Stomach (tissue), 4 donors: ENCODE measurements at regions not wholly inside any gene's neighbourhood (a gene's known extent, or its start where the extent isn't known, plus 50 kb on each side); places are given as distances from the start of the nearest gene placed in this dataset.

Experiments used
- POLR2A ChIP-seq, 4 donors: fragments of 450-650 bp; IDR thresholded peaks; one replicate each; pipeline ENCODE4 v1.6.1; 2016; ENCODE audit warnings: antibody characterized with exemption in 4 of 4, control low read depth in 2 of 4, mild to moderate bottlenecking in 1 of 4, moderate library complexity in 1 of 4
- POLR2AphosphoS5 ChIP-seq, 3 donors: sonication (generic); formaldehyde crosslinking; IDR thresholded peaks; one replicate each; pipeline ENCODE4 v1.6.1; 2016; ENCODE audit warnings: antibody characterized with exemption in 3 of 3
- TF ChIP-seq, protein P1 (sequence below), 7 experiments: fragments of 450-650 bp in 4 of 7; fragments of 200-600 bp in 3 of 7; sonication (generic) in 3 of 7; IDR thresholded peaks; one replicate each; pipeline ENCODE4 v1.5.1; 2016 to 2019; ENCODE audit warnings: antibody characterized with exemption in 7 of 7, control low read depth in 2 of 7, mild to moderate bottlenecking in 1 of 7

DNA sequence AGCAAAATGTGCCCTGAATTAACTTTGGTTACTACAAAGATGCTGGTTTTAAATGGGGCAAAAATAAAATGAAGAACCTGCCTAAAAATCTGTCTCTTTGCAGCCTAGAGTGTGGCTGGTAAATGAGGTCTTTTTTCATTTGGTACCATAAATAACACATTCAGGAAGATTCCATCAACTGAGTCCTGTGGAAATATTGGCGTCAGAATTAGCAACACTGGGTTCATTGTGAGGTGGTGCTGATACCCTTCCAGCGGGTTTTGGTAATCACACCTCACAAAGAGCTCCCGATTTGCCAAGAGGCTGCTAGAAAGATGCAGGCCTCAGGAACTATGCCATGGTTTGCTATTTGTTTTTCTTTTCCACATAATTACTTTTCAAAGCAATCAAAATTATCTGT, 55.3 kb downstream of the FAM50B start:
- TF ChIP-seq, protein P1, sequence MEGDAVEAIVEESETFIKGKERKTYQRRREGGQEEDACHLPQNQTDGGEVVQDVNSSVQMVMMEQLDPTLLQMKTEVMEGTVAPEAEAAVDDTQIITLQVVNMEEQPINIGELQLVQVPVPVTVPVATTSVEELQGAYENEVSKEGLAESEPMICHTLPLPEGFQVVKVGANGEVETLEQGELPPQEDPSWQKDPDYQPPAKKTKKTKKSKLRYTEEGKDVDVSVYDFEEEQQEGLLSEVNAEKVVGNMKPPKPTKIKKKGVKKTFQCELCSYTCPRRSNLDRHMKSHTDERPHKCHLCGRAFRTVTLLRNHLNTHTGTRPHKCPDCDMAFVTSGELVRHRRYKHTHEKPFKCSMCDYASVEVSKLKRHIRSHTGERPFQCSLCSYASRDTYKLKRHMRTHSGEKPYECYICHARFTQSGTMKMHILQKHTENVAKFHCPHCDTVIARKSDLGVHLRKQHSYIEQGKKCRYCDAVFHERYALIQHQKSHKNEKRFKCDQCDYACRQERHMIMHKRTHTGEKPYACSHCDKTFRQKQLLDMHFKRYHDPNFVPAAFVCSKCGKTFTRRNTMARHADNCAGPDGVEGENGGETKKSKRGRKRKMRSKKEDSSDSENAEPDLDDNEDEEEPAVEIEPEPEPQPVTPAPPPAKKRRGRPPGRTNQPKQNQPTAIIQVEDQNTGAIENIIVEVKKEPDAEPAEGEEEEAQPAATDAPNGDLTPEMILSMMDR (IDR thresholded peaks at IDR 0.05) = no peak
- TF ChIP-seq POLR2A (IDR thresholded peaks at IDR 0.05) (no peak), POLR2AphosphoS5 (IDR thresholded peaks at IDR 0.05) (no peak)
